ENCODE measurements at regions not wholly inside any gene's neighbourhood (a gene's known extent, or its start where the extent isn't known, plus 50 kb on each side); places are given as distances from the start of the nearest gene placed in this dataset.

DNA sequence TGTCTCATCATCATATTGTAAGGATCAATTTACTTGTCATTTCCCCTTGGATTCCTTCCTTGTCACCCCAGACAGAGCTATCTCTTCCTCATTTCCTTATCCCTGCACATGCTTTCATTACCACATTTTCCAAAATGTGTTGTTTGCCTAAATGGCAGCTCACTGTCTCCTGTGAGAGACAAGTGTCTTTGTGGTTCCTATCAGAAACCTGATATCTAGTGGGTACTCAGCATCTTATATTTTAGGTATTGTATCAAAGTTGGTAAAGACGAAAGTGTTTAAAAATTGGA, 896.0 kb upstream of the PIK3C3 start:
- Histone ChIP-seq H3K27ac (ENCODE audit: insufficient read depth, low read depth, low read length) (no peak overlapping the region), H3K27me3 (ENCODE audit: control insufficient read depth in 2 of 2, insufficient read depth in 2 of 2, low read length in 2 of 2) (no peaks in the 10 kb centered on the region), H3K9me1 (replicated peaks; ENCODE audit: control insufficient read depth, extremely low read depth, insufficient read depth, low read length) (no peaks in the 10 kb centered on the region), H3K4me2 (ENCODE audit: insufficient read depth, low read length) (no peak overlapping the region), H2AFZ (ENCODE audit: low read depth, low read length) (no peak overlapping the region), H4K20me1 (replicated peaks; ENCODE audit: control insufficient read depth, extremely low read depth, insufficient read depth, low read length) (no peaks in the 10 kb centered on the region), H3K79me2 (ENCODE audit: control insufficient read depth, insufficient read depth, low read length) (no peaks in the 10 kb centered on the region), H3K9me3 (replicated peaks; ENCODE audit: control insufficient read depth, insufficient read depth, low read length) (no peaks in the 10 kb centered on the region), H3K4me3 (replicated peaks in 1 of 3; ENCODE audit: insufficient read depth in 1 of 3, low read depth in 1 of 3, low read length in 3 of 3) (no peak overlapping the region), H3K9ac (replicated peaks; ENCODE audit: extremely low read depth, insufficient read depth, low read length) (no peak overlapping the region), H3K36me3 (ENCODE audit: control insufficient read depth in 2 of 2, extremely low read depth in 1 of 2, insufficient read depth in 2 of 2, low read length in 2 of 2) (no peaks in the 10 kb centered on the region), H3K4me1 (ENCODE audit: control insufficient read depth, extremely low read depth, insufficient read depth, low read length) (no peaks in the 10 kb centered on the region)
- TF ChIP-seq FOS (IDR thresholded peaks at IDR 0.05; ENCODE audit: borderline replicate concordance, insufficient read depth, low read length) (no peak), EZH2 (IDR thresholded peaks at IDR 0.05; ENCODE audit: borderline replicate concordance, low read depth, low read length, severe bottlenecking) (no peak), MYC (IDR thresholded peaks at IDR 0.05; ENCODE audit: low read depth, low read length) (no peak), GATA2 (IDR thresholded peaks at IDR 0.05; ENCODE audit: insufficient read depth, insufficient read length, low read depth, low read length) (no peak), POLR2AphosphoS5 (IDR thresholded peaks at IDR 0.05; ENCODE audit: insufficient read depth, low read depth, low read length) (no peak), JUN (IDR thresholded peaks at IDR 0.05; ENCODE audit: borderline replicate concordance, insufficient read depth, insufficient read length, low read depth) (no peak), POLR2A (IDR thresholded peaks at IDR 0.05; ENCODE audit: low read depth, low read length) (no peak)
- TF ChIP-seq, protein P1, sequence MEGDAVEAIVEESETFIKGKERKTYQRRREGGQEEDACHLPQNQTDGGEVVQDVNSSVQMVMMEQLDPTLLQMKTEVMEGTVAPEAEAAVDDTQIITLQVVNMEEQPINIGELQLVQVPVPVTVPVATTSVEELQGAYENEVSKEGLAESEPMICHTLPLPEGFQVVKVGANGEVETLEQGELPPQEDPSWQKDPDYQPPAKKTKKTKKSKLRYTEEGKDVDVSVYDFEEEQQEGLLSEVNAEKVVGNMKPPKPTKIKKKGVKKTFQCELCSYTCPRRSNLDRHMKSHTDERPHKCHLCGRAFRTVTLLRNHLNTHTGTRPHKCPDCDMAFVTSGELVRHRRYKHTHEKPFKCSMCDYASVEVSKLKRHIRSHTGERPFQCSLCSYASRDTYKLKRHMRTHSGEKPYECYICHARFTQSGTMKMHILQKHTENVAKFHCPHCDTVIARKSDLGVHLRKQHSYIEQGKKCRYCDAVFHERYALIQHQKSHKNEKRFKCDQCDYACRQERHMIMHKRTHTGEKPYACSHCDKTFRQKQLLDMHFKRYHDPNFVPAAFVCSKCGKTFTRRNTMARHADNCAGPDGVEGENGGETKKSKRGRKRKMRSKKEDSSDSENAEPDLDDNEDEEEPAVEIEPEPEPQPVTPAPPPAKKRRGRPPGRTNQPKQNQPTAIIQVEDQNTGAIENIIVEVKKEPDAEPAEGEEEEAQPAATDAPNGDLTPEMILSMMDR (IDR thresholded peaks at IDR 0.05; ENCODE audit: extremely low read depth in 1 of 2, insufficient read depth in 1 of 2, low read depth in 1 of 2, low read length in 2 of 2), result no peak
- TF ChIP-seq, protein P2, sequence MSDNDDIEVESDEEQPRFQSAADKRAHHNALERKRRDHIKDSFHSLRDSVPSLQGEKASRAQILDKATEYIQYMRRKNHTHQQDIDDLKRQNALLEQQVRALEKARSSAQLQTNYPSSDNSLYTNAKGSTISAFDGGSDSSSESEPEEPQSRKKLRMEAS (IDR thresholded peaks at IDR 0.05; ENCODE audit: insufficient read depth, insufficient read length), result no peak
- BruUV-seq (replicated peaks), result no TSS peak
- intact Hi-C loops (cut with micrococcal nuclease) (no loop called here), dilution Hi-C loops (cut with MboI; ENCODE audit: extremely low pct_ligation_motif_present, low sequenced_read_pairs) (no loop called here)
- no peak for DNase-seq (ENCODE audit: low read depth, low spot score)
- POLR2A ChIA-PET, result no interaction called here
- CTCF ChIA-PET, result interaction anchor here (1.0 to 1.7 kb wide), 3 partner anchors 9 to 114 kb away, joined by 3 to 4 read pairs (median 3); no protein-coding TSS in a partner anchor
- FAIRE-seq, result no peak

All from endothelial cell of umbilical vein (primary cell).